Prostate gland (tissue), 2 donors: ENCODE measurements at regions not wholly inside any gene's neighbourhood (a gene's known extent, or its start where the extent isn't known, plus 50 kb on each side); places are given as distances from the start of the nearest gene placed in this dataset.

ENCODE experiments used
- CTCF ChIP-seq, 4 experiments: fragments of 200-600 bp in 2 of 4; fragments of 450-650 bp in 2 of 4; sonication (generic) in 2 of 4; IDR thresholded peaks; 1 replicate in 3 of 4; 2 replicates in 1 of 4; pipeline ENCODE4 v1.5.1; 2016 to 2019; ENCODE audit warnings: antibody characterized with exemption in 4 of 4, mild to moderate bottlenecking in 2 of 4, moderate library complexity in 2 of 4
- POLR2AphosphoS5 ChIP-seq: sonication (generic); formaldehyde crosslinking; IDR thresholded peaks from one replicate; pipeline ENCODE4 v1.6.1; 2017; ENCODE audit warnings: antibody characterized with exemption

- no peak for TF ChIP-seq POLR2AphosphoS5
- no peak for TF ChIP-seq CTCF (IDR thresholded peaks at IDR 0.05)
Measured at GRCh38 chr1:185570962-185571361, 163.2 kb upstream of the HMCN1 start.
